ENCODE measurements at regions not wholly inside any gene's neighbourhood (a gene's known extent, or its start where the extent isn't known, plus 50 kb on each side); places are given as distances from the start of the nearest gene placed in this dataset.

DNA sequence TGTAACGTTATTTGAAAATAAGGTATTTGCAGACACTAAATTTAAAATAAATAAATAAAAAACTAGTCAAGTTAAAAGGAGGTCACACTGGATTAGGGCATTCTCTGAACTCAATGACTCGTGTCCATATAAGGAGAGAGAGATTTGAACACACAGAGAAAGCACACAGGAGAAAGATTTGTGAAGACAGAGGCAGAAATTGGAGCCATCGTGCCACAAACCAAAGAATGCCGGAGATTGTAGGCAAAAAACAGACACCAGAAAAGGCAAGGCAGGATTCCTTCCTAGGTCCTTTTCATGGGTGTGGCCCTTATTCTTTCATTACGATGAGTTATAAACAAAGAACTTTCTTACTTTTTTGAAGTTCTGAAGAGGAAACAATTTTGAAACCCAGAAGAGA is 981.5 kb downstream of the DCDC2C start:
- no peaks in the 10 kb centered on the region for H3K36me3 ChIP-seq (replicated peaks in 1 of 2; ENCODE audit: control insufficient read depth in 1 of 2, insufficient read depth in 2 of 2, low read length in 2 of 2)
- no TSS peak for BruUV-seq (replicated peaks)

More for the DNA sequence above, 981.5 kb downstream of the DCDC2C start:
- H3K4me1 ChIP-seq (ENCODE audit: insufficient read depth, low read length) = no peaks in the 10 kb centered on the region
- ChIA-PET POLR2A (no interaction called here), CTCF (ENCODE audit: low intra/inter-chr PET ratio, low total read pairs) (no interaction called here)
- H3K4me2 ChIP-seq (ENCODE audit: low read depth, low read length) = no peak overlapping the region
- intact Hi-C loops (cut with micrococcal nuclease; ENCODE audit: unreplicated experiment) (no loop called here), in situ Hi-C loops (cut with HindIII; ENCODE audit: extremely low pct_ligation_motif_present, low pct_unique_long_range_greater_than_20kb) (no loop called here)
- H4K20me1 ChIP-seq (ENCODE audit: insufficient read depth, low read length) = no peaks in the 10 kb centered on the region
- no peaks in the 10 kb centered on the region; a peak in 1 of 5 replicates for H3K27me3 ChIP-seq (ENCODE audit: control insufficient read depth in 1 of 2, insufficient read depth in 2 of 2, low read length in 2 of 2)
- H2AFZ ChIP-seq (ENCODE audit: low read length) = no peak overlapping the region
- DNase-seq (ENCODE audit: low spot score) (no peak), FAIRE-seq (no peak), ATAC-seq (no peak)
- no peaks in the 10 kb centered on the region for H3K79me2 ChIP-seq (ENCODE audit: insufficient read depth, low read length)
- H3K9me3 ChIP-seq (ENCODE audit: low read length) = peaks cover 49% of the 10 kb centered on the region
- no peak overlapping the region for H3K4me3 ChIP-seq (replicated peaks in 1 of 3; ENCODE audit: insufficient read depth in 1 of 3, low read depth in 2 of 3, low read length in 3 of 3)
- H3K27ac ChIP-seq (ENCODE audit: extremely low read length, insufficient read depth, low read length) = no peak overlapping the region
- no peak overlapping the region for H3K9ac ChIP-seq (ENCODE audit: insufficient read depth, low read depth, low read length)
- 3% methylated on average over 5 of the region's 5 CpGs for WGBS (ENCODE audit: low lambda C conversion rate)
- TF ChIP-seq, protein P1, sequence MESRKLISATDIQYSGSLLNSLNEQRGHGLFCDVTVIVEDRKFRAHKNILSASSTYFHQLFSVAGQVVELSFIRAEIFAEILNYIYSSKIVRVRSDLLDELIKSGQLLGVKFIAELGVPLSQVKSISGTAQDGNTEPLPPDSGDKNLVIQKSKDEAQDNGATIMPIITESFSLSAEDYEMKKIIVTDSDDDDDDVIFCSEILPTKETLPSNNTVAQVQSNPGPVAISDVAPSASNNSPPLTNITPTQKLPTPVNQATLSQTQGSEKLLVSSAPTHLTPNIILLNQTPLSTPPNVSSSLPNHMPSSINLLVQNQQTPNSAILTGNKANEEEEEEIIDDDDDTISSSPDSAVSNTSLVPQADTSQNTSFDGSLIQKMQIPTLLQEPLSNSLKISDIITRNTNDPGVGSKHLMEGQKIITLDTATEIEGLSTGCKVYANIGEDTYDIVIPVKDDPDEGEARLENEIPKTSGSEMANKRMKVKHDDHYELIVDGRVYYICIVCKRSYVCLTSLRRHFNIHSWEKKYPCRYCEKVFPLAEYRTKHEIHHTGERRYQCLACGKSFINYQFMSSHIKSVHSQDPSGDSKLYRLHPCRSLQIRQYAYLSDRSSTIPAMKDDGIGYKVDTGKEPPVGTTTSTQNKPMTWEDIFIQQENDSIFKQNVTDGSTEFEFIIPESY (CRISPR knock-in tag; IDR thresholded peaks at IDR 0.05) = no peak
- TF ChIP-seq GLI4 (CRISPR knock-in tag; IDR thresholded peaks at IDR 0.05; ENCODE audit: borderline replicate concordance) = no peak
- no peak for TF ChIP-seq ZNF75D (CRISPR knock-in tag; IDR thresholded peaks at IDR 0.05; ENCODE audit: borderline replicate concordance)
- TF ChIP-seq, protein P2, sequence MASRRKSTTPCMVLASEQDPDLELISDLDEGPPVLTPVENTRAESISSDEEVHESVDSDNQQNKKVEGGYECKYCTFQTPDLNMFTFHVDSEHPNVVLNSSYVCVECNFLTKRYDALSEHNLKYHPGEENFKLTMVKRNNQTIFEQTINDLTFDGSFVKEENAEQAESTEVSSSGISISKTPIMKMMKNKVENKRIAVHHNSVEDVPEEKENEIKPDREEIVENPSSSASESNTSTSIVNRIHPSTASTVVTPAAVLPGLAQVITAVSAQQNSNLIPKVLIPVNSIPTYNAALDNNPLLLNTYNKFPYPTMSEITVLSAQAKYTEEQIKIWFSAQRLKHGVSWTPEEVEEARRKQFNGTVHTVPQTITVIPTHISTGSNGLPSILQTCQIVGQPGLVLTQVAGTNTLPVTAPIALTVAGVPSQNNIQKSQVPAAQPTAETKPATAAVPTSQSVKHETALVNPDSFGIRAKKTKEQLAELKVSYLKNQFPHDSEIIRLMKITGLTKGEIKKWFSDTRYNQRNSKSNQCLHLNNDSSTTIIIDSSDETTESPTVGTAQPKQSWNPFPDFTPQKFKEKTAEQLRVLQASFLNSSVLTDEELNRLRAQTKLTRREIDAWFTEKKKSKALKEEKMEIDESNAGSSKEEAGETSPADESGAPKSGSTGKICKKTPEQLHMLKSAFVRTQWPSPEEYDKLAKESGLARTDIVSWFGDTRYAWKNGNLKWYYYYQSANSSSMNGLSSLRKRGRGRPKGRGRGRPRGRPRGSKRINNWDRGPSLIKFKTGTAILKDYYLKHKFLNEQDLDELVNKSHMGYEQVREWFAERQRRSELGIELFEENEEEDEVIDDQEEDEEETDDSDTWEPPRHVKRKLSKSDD (CRISPR knock-in tag; IDR thresholded peaks at IDR 0.05; ENCODE audit: low read depth) = no peak
- TF ChIP-seq ZNF367 (CRISPR knock-in tag; IDR thresholded peaks at IDR 0.05; ENCODE audit: borderline replicate concordance) = no peak
- no peak for TF ChIP-seq CBFB (CRISPR knock-in tag; IDR thresholded peaks at IDR 0.05)
- TF ChIP-seq GPN1 (CRISPR knock-in tag; IDR thresholded peaks at IDR 0.05; ENCODE audit: borderline replicate concordance) = no peak
- TF ChIP-seq MLLT10 (CRISPR knock-in tag; IDR thresholded peaks at IDR 0.05) = no peak
- TF ChIP-seq YY1 (IDR thresholded peaks at IDR 0.05; ENCODE audit: insufficient read depth, insufficient replicate concordance, low read depth, low read length) = no peak
- no peak for TF ChIP-seq RXRB (CRISPR knock-in tag; IDR thresholded peaks at IDR 0.05; ENCODE audit: borderline replicate concordance)
- TF ChIP-seq, protein P3, sequence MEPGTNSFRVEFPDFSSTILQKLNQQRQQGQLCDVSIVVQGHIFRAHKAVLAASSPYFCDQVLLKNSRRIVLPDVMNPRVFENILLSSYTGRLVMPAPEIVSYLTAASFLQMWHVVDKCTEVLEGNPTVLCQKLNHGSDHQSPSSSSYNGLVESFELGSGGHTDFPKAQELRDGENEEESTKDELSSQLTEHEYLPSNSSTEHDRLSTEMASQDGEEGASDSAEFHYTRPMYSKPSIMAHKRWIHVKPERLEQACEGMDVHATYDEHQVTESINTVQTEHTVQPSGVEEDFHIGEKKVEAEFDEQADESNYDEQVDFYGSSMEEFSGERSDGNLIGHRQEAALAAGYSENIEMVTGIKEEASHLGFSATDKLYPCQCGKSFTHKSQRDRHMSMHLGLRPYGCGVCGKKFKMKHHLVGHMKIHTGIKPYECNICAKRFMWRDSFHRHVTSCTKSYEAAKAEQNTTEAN (CRISPR knock-in tag; conservative IDR thresholded peaks at IDR 0.05) = no peak
- no peak for TF ChIP-seq SNRNP70 (IDR thresholded peaks at IDR 0.05; ENCODE audit: low read depth, low read length)
- no peak for TF ChIP-seq ZNF3 (CRISPR knock-in tag; IDR thresholded peaks at IDR 0.05)
